Endothelial cell (in vitro differentiated cells): ENCODE measurements at regions not wholly inside any gene's neighbourhood (a gene's known extent, or its start where the extent isn't known, plus 50 kb on each side); places are given as distances from the start of the nearest gene placed in this dataset.

Experiments
- DNase-seq: peaks from one replicate; pipeline ENCODE4 v3.0.0; 2021; ENCODE audit warnings: low spot score
- H3K27ac Mint-ChIP-seq: one replicate; pipeline ENCODE4 v1.8.0; 2021; ENCODE audit warnings: mixed read lengths, inconsistent platforms; ENCODE audit not compliant: unreplicated experiment
- H3K27me3 Mint-ChIP-seq: one replicate; pipeline ENCODE4 v1.8.0; 2021; ENCODE audit warnings: mild to moderate bottlenecking, moderate library complexity, mixed read lengths, inconsistent platforms; ENCODE audit not compliant: unreplicated experiment
- H3K36me3 Mint-ChIP-seq: one replicate; pipeline ENCODE4 v1.8.0; 2021; ENCODE audit warnings: mild to moderate bottlenecking, low read depth, mixed read lengths, inconsistent platforms; ENCODE audit not compliant: unreplicated experiment
- H3K4me1 Mint-ChIP-seq: one replicate; pipeline ENCODE4 v1.8.0; 2021; ENCODE audit warnings: mild to moderate bottlenecking, mixed read lengths, inconsistent platforms; ENCODE audit not compliant: unreplicated experiment
- H3K4me3 Mint-ChIP-seq: one replicate; pipeline ENCODE4 v1.8.0; 2021; ENCODE audit warnings: mild to moderate bottlenecking, mixed read lengths, inconsistent platforms; ENCODE audit not compliant: unreplicated experiment
- H3K9me3 Mint-ChIP-seq: one replicate; pipeline ENCODE4 v1.8.0; 2021; ENCODE audit warnings: mixed read lengths, inconsistent platforms; ENCODE audit not compliant: unreplicated experiment
- CTCF ChIP-seq: fragments of 200-600 bp; sonication (generic); IDR thresholded peaks from one replicate; pipeline ENCODE4 v1.5.0; 2021; ENCODE audit warnings: antibody characterized with exemption; ENCODE audit not compliant: unreplicated experiment

- Mint-ChIP-seq H3K4me1 (peaks cover 5% of the 10 kb centered on the region), H3K27ac (no peak overlapping the region), H3K27me3 (peaks cover 3% of the 10 kb centered on the region), H3K4me3 (peak overlapping the region; percentile 6), H3K9me3 (no peaks in the 10 kb centered on the region), H3K36me3 (no peaks in the 10 kb centered on the region)
- DNase-seq = no peak
- no peak for TF ChIP-seq CTCF
These were observed 143.3 kb upstream of the GMDS start for GRCh38 chr6:2388554-2389324.

GRCh38 chr6:2387445-2387844 lies 142.0 kb upstream of the GMDS start:
- Mint-ChIP-seq H3K27me3 (peaks cover 3% of the 10 kb centered on the region), H3K27ac (no peak overlapping the region), H3K36me3 (no peaks in the 10 kb centered on the region), H3K9me3 (no peaks in the 10 kb centered on the region), H3K4me3 (no peak overlapping the region), H3K4me1 (peaks cover 5% of the 10 kb centered on the region)
- no peak for DNase-seq
- no peak for TF ChIP-seq CTCF

- Mint-ChIP-seq H3K27ac (no peak overlapping the region), H3K4me3 (no peak overlapping the region), H3K4me1 (peaks cover 5% of the 10 kb centered on the region), H3K9me3 (no peaks in the 10 kb centered on the region), H3K36me3 (no peaks in the 10 kb centered on the region), H3K27me3 (peaks cover 3% of the 10 kb centered on the region)
- TF ChIP-seq CTCF = no peak
- no peak for DNase-seq
These were observed 140.1 kb upstream of the GMDS start for GRCh38 chr6:2385471-2385983.

GRCh38 chr6:2384528-2384927 lies 139.1 kb upstream of the GMDS start:
- Mint-ChIP-seq H3K9me3 (no peaks in the 10 kb centered on the region), H3K27me3 (peaks cover 3% of the 10 kb centered on the region), H3K36me3 (no peaks in the 10 kb centered on the region), H3K27ac (no peak overlapping the region), H3K4me1 (peaks cover 5% of the 10 kb centered on the region), H3K4me3 (no peak overlapping the region)
- no peak for DNase-seq
- TF ChIP-seq CTCF = no peak

- no peak overlapping the region for H3K27ac Mint-ChIP-seq
- DNase-seq = no peak
- TF ChIP-seq CTCF = no peak
- H3K36me3 Mint-ChIP-seq = no peaks in the 10 kb centered on the region
- H3K9me3 Mint-ChIP-seq = no peaks in the 10 kb centered on the region
- H3K4me1 Mint-ChIP-seq = peaks cover 7% of the 10 kb centered on the region
- no peaks in the 10 kb centered on the region for H3K27me3 Mint-ChIP-seq
- no peak overlapping the region for H3K4me3 Mint-ChIP-seq
These were observed 136.7 kb upstream of the GMDS start for GRCh38 chr6:2381872-2382661.
